HG03354 (cell line): ENCODE measurements at regions not wholly inside any gene's neighbourhood (a gene's known extent, or its start where the extent isn't known, plus 50 kb on each side); places are given as distances from the start of the nearest gene placed in this dataset.
"Not testable (repeated sequence)": the region's sequence is repeated elsewhere in the genome, so short reads cannot be mapped to it uniquely, and the experiment has no call there.

Source experiments
- ATAC-seq: cut with Tn5 transposase; IDR thresholded peaks from one replicate; pipeline ENCODE4 v1.9.1; 2021; ENCODE audit warnings: mild to moderate bottlenecking; ENCODE audit not compliant: unreplicated experiment, poor library complexity, severe bottlenecking

GRCh38 chr2:39999864-40000263, 220.8 kb upstream of the THUMPD2 start:
- ATAC-seq, result no peak

- no peak for ATAC-seq
Observed at GRCh38 chr2:39998617-39999016, 219.6 kb upstream of the THUMPD2 start.

GRCh38 chr2:39996653-39997080, 217.6 kb upstream of the THUMPD2 start:
- no peak for ATAC-seq

GRCh38 chr2:39995005-39995737, 216.1 kb upstream of the THUMPD2 start:
- ATAC-seq, result no peak

GRCh38 chr2:39994151-39994550, 215.1 kb upstream of the THUMPD2 start:
- ATAC-seq, result no peak

- no peak for ATAC-seq
Observed at GRCh38 chr2:39991298-39991697, 212.2 kb upstream of the THUMPD2 start.

- ATAC-seq, result no peak
Observed at GRCh38 chr2:39990335-39990900, 211.4 kb upstream of the THUMPD2 start.

GRCh38 chr2:39989888-39990287, 210.8 kb upstream of the THUMPD2 start:
- no peak for ATAC-seq

- ATAC-seq, result no peak
Observed at GRCh38 chr2:39981883-39982311, 202.8 kb upstream of the THUMPD2 start.

GRCh38 chr2:39975476-39976020, 196.5 kb upstream of the THUMPD2 start:
- ATAC-seq, result no peak

GRCh38 chr2:39968037-39968436, 189.0 kb upstream of the THUMPD2 start:
- no peak for ATAC-seq

- ATAC-seq, result not testable (repeated sequence)
Observed at GRCh38 chr2:39960681-39961080, 181.6 kb upstream of the THUMPD2 start.

GRCh38 chr2:39954346-39954745, 175.3 kb upstream of the THUMPD2 start:
- ATAC-seq, result no peak

GRCh38 chr2:39949131-39949530, 170.1 kb upstream of the THUMPD2 start:
- ATAC-seq, result no peak

GRCh38 chr2:39948016-39948719, 169.1 kb upstream of the THUMPD2 start:
- ATAC-seq, result no peak

- ATAC-seq, result no peak
Observed at GRCh38 chr2:39947294-39948015, 168.4 kb upstream of the THUMPD2 start.

- ATAC-seq, result no peak
Observed at GRCh38 chr2:39942950-39943349, 163.9 kb upstream of the THUMPD2 start.

GRCh38 chr2:39938035-39938835, 159.2 kb upstream of the THUMPD2 start:
- no peak for ATAC-seq

- no peak for ATAC-seq
Observed at GRCh38 chr2:39937621-39938020, 158.6 kb upstream of the THUMPD2 start.
